ENCODE measurements at regions not wholly inside any gene's neighbourhood (a gene's known extent, or its start where the extent isn't known, plus 50 kb on each side); places are given as distances from the start of the nearest gene placed in this dataset.
A peak's percentile ranks its signal among the peaks of the same experiment; 100 is the strongest.

GRCh38 chr5:123880875-123881274 lies 368.9 kb downstream of the CSNK1G3 start:
- no peaks in the 10 kb centered on the region for H3K36me3 ChIP-seq (ENCODE audit: control insufficient read depth in 2 of 2, insufficient read depth in 1 of 2, low read length in 2 of 2)
- no peaks in the 10 kb centered on the region for H3K9me3 ChIP-seq (ENCODE audit: control insufficient read depth, insufficient read depth, low read depth, low read length)
- H3K27ac ChIP-seq (ENCODE audit: extremely low read depth, low read depth, low read length): no peak overlapping the region
- no peak overlapping the region for H3K4me3 ChIP-seq (ENCODE audit: low read depth, low read length)
- H3K4me1 ChIP-seq (ENCODE audit: control insufficient read depth, insufficient read depth, low read length): peaks cover 16% of the 10 kb centered on the region; the same call in 1 of the 2 replicates
- TF ChIP-seq OSR2 (tag by site-specific recombination; IDR thresholded peaks at IDR 0.05) (no peak), ZNF580 (tag by site-specific recombination; IDR thresholded peaks at IDR 0.05) (peak; percentile 48; the same call in 1 of the 2 replicates), ZNF768 (tag by site-specific recombination; IDR thresholded peaks at IDR 0.05) (peak; percentile 96)
- CTCF ChIA-PET: interaction anchor here (0.5 kb wide), 1 partner anchor 71 kb away, joined by 4 read pairs; no protein-coding TSS in a partner anchor
- POLR2A ChIA-PET: no interaction called here

- H3K4me1 ChIP-seq (ENCODE audit: control insufficient read depth, insufficient read depth, low read length): peaks cover 27% of the 10 kb centered on the region
- no peaks in the 10 kb centered on the region for H3K36me3 ChIP-seq (ENCODE audit: control insufficient read depth in 2 of 2, insufficient read depth in 1 of 2, low read length in 2 of 2)
- TF ChIP-seq ZNF19 (tag by site-specific recombination; IDR thresholded peaks at IDR 0.05; ENCODE audit: low read depth) (no peak), ZNF571 (tag by site-specific recombination; IDR thresholded peaks at IDR 0.05) (no peak), YY1 (tag by site-specific recombination; IDR thresholded peaks at IDR 0.05) (no peak), SETDB1 (IDR thresholded peaks at IDR 0.05; ENCODE audit: insufficient read length, low read length) (no peak), KLF16 (tag by site-specific recombination; IDR thresholded peaks at IDR 0.05) (no peak), BCL11B (tag by site-specific recombination; IDR thresholded peaks at IDR 0.05; ENCODE audit: low read depth) (no peak), ZNF394 (tag by site-specific recombination; IDR thresholded peaks at IDR 0.05; ENCODE audit: borderline replicate concordance) (no peak), ZNF610 (tag by site-specific recombination; IDR thresholded peaks at IDR 0.05; ENCODE audit: borderline replicate concordance) (no peak), ZNF658 (tag by site-specific recombination; IDR thresholded peaks at IDR 0.05) (no peak), ZNF677 (tag by site-specific recombination; IDR thresholded peaks at IDR 0.05) (no peak), KLF7 (tag by site-specific recombination; IDR thresholded peaks at IDR 0.05; ENCODE audit: borderline replicate concordance) (no peak), PATZ1 (tag by site-specific recombination; IDR thresholded peaks at IDR 0.05) (no peak), ZNF600 (tag by site-specific recombination; IDR thresholded peaks at IDR 0.05) (no peak), KLF10 (tag by site-specific recombination; IDR thresholded peaks at IDR 0.05) (no peak)
- no peak overlapping the region for H3K27ac ChIP-seq (ENCODE audit: extremely low read depth, low read depth, low read length)
- POLR2A ChIA-PET: no interaction called here
- H3K4me3 ChIP-seq (ENCODE audit: low read depth, low read length): no peak overlapping the region
- no peaks in the 10 kb centered on the region for H3K9me3 ChIP-seq (ENCODE audit: control insufficient read depth, insufficient read depth, low read depth, low read length)
- CTCF ChIA-PET: interaction anchor here (0.6 kb wide), 1 partner anchor 772 kb away, joined by 3 read pairs; no protein-coding TSS in a partner anchor
Measured at GRCh38 chr5:123879071-123879470, 367.1 kb downstream of the CSNK1G3 start.

- Histone ChIP-seq H3K27ac (ENCODE audit: extremely low read depth, low read depth, low read length) (no peak overlapping the region), H3K36me3 (ENCODE audit: control insufficient read depth in 2 of 2, insufficient read depth in 1 of 2, low read length in 2 of 2) (no peaks in the 10 kb centered on the region), H3K9me3 (ENCODE audit: control insufficient read depth, insufficient read depth, low read depth, low read length) (no peaks in the 10 kb centered on the region), H3K4me1 (ENCODE audit: control insufficient read depth, insufficient read depth, low read length) (peaks cover 13% of the 10 kb centered on the region), H3K4me3 (ENCODE audit: low read depth, low read length) (no peak overlapping the region)
- CTCF ChIA-PET: interaction anchor here (0.7 kb wide), 1 partner anchor 44 kb away, joined by 3 read pairs; no protein-coding TSS in a partner anchor
- POLR2A ChIA-PET: no interaction called here
- TF ChIP-seq ZNF423 (tag by site-specific recombination; IDR thresholded peaks at IDR 0.05): no peak
- TF ChIP-seq ZNF704 (tag by site-specific recombination; IDR thresholded peaks at IDR 0.05): no peak
- no peak for TF ChIP-seq ZNF354C (tag by site-specific recombination; IDR thresholded peaks at IDR 0.05; ENCODE audit: borderline replicate concordance, low read depth)
- TF ChIP-seq KLF8 (tag by site-specific recombination; IDR thresholded peaks at IDR 0.05): no peak
- no peak for TF ChIP-seq ZNF223 (tag by site-specific recombination; IDR thresholded peaks at IDR 0.05)
Measured at GRCh38 chr5:123876276-123876790, 364.4 kb downstream of the CSNK1G3 start.

Measured in HEK293 (cell line).